ENCODE measurements at regions not wholly inside any gene's neighbourhood (a gene's known extent, or its start where the extent isn't known, plus 50 kb on each side); places are given as distances from the start of the nearest gene placed in this dataset. TPM values are rescaled to one million over a fixed set of nuclear protein-coding genes. Genes with fewer than 3 reads are reported as not detected.

Small RNAs in the stretch of these regions (small RNA-seq; reads per million reads assigned to genes)
- not detected for gene HMGN2P47 (ENCODE audit: insufficient read depth)
